IMR-90 (cell line): ENCODE measurements at regions not wholly inside any gene's neighbourhood (a gene's known extent, or its start where the extent isn't known, plus 50 kb on each side); places are given as distances from the start of the nearest gene placed in this dataset.

Source experiments
- BHLHE40 ChIP-seq: fragments of 150-350 bp; IDR thresholded peaks from 2 replicates; pipeline ENCODE4 v1.6.1; 2016; ENCODE audit warnings: mild to moderate bottlenecking, low read depth, low read length
- CEBPB ChIP-seq: IDR thresholded peaks from 2 replicates; pipeline ENCODE4 v1.6.1; 2012; ENCODE audit warnings: low read depth, low read length, improper control_type of control experiment
- CHD1 ChIP-seq: IDR thresholded peaks from 2 replicates; pipeline ENCODE4 v1.6.1; 2012; ENCODE audit warnings: low read depth, low read length, improper control_type of control experiment
- CTCF ChIP-seq: conservative IDR thresholded peaks from 2 replicates; pipeline ENCODE4 v1.5.1; 2012; ENCODE audit warnings: mild to moderate bottlenecking, low read depth, low read length, improper control_type of control experiment
- FOS ChIP-seq: fragments of 150-350 bp; IDR thresholded peaks from 2 replicates; pipeline ENCODE4 v1.6.1; 2016; ENCODE audit warnings: low read depth, low read length
- MAZ ChIP-seq: IDR thresholded peaks from 2 replicates; pipeline ENCODE4 v1.6.1; 2012; ENCODE audit warnings: low read depth, mild to moderate bottlenecking, low read length, improper control_type of control experiment, moderate library complexity, borderline replicate concordance
- MXI1 ChIP-seq: IDR thresholded peaks from 2 replicates; pipeline ENCODE4 v1.6.1; 2012; ENCODE audit warnings: low read depth, mild to moderate bottlenecking, low read length, moderate library complexity, borderline replicate concordance
- NFE2L2 ChIP-seq: fragments of 150-350 bp; IDR thresholded peaks from 2 replicates; pipeline ENCODE4 v1.6.1; 2016; ENCODE audit warnings: low read depth, mild to moderate bottlenecking, low read length
- POLR2A ChIP-seq: IDR thresholded peaks from 2 replicates; pipeline ENCODE4 v1.6.1; 2012; ENCODE audit warnings: mild to moderate bottlenecking, low read depth, low read length
- RAD21 ChIP-seq: IDR thresholded peaks from 2 replicates; pipeline ENCODE4 v1.6.1; 2012; ENCODE audit warnings: low read length, improper control_type of control experiment
- RCOR1 ChIP-seq: IDR thresholded peaks from 2 replicates; pipeline ENCODE4 v1.6.1; 2012; ENCODE audit warnings: mild to moderate bottlenecking, low read length, improper control_type of control experiment; ENCODE audit not compliant: insufficient replicate concordance
- RFX5 ChIP-seq: IDR thresholded peaks from 2 replicates; pipeline ENCODE4 v1.8.0; 2012; ENCODE audit warnings: low read depth, mild to moderate bottlenecking, low read length, moderate library complexity
- SMC3 ChIP-seq: fragments of 150-350 bp; IDR thresholded peaks from 2 replicates; pipeline ENCODE4 v1.6.1; 2016; ENCODE audit warnings: low read depth, mild to moderate bottlenecking, antibody characterized with exemption, low read length, moderate library complexity
- USF2 ChIP-seq: fragments of 150-350 bp; IDR thresholded peaks from 2 replicates; pipeline ENCODE4 v1.6.1; 2017; ENCODE audit warnings: mild to moderate bottlenecking, antibody characterized with exemption, low read length, low read depth

GRCh38 chr10:131588704-131589220 is 277.2 kb upstream of the TCERG1L start:
- TF ChIP-seq CTCF (no peak), POLR2A (no peak), BHLHE40 (no peak), MXI1 (no peak), RAD21 (no peak), RFX5 (no peak), SMC3 (no peak), RCOR1 (no peak), FOS (no peak), CEBPB (no peak), CHD1 (no peak), NFE2L2 (no peak), MAZ (no peak), USF2 (no peak)
